Right renal pelvis (tissue), 4 donors: ENCODE measurements at regions not wholly inside any gene's neighbourhood (a gene's known extent, or its start where the extent isn't known, plus 50 kb on each side); places are given as distances from the start of the nearest gene placed in this dataset.
"Not testable (repeated sequence)": the region's sequence is repeated elsewhere in the genome, so short reads cannot be mapped to it uniquely, and the experiment has no call there.

Experiments
- DNase-seq, 4 donors: peaks; one replicate each; pipeline ENCODE4 v3.0.0-alpha.2; 2013; ENCODE audit warnings: low read depth in 4 of 4, low spot score in 3 of 4, missing footprints in 1 of 4

DNA sequence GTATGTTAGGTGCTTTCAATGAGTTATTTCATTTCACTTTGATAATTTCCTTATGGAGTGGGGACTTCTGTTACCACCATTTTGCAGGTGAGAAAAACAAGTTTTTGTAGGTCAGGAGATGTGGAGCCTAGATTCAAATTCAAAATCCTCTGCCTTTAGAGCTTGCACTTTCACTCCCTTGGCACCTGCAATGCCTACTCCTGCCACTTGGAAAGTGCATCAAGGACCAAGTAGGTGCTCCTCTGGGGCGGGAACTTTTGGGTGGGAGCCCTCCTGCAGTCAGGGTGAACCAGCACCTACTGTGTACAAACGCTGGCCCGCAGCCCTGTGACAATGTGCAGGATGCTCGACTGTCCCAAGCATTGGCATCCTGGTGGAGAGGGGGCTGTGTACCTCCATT, 199.0 kb downstream of the EMX2 start:
- DNase-seq, result no peak

DNA sequence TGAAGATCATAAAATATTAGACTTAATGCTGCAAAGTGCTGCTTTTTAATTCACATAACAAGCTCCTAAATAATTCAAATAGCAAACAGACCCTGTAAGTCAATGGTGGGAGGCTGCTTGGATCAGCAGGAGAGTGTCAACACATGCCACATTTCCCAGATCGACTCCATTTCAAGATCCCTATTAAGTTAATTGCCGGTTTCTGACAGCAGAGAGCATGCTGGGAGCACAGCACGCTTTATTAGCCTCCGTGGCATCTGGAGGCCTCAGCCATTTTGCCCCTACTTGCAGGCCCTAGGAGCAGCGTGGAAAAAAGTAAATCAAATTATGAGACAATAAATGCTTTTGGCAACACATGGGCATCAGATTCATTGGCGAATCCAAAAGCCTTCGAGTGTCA, 201.0 kb downstream of the EMX2 start:
- DNase-seq, result no peak

DNA sequence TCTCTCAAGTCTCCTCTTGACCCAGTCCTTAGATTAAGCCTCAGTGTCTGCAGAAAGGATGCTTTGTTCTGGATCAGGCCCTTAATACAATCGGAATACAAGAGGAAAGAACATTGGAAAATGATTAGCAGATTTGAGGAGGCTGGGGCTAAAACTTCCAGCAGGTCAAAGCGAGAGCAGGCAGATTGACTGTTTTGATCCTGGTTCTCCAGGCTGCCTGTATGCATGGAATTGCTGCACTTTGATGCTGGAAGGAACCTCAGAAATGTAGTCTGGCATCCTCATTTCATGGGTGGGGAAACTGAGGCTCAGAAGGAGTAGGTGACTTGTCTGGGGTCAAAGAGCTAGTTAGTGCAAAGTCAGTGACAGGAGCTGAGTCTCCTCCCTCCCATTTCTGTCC, 202.8 kb downstream of the EMX2 start:
- no peak for DNase-seq

DNA sequence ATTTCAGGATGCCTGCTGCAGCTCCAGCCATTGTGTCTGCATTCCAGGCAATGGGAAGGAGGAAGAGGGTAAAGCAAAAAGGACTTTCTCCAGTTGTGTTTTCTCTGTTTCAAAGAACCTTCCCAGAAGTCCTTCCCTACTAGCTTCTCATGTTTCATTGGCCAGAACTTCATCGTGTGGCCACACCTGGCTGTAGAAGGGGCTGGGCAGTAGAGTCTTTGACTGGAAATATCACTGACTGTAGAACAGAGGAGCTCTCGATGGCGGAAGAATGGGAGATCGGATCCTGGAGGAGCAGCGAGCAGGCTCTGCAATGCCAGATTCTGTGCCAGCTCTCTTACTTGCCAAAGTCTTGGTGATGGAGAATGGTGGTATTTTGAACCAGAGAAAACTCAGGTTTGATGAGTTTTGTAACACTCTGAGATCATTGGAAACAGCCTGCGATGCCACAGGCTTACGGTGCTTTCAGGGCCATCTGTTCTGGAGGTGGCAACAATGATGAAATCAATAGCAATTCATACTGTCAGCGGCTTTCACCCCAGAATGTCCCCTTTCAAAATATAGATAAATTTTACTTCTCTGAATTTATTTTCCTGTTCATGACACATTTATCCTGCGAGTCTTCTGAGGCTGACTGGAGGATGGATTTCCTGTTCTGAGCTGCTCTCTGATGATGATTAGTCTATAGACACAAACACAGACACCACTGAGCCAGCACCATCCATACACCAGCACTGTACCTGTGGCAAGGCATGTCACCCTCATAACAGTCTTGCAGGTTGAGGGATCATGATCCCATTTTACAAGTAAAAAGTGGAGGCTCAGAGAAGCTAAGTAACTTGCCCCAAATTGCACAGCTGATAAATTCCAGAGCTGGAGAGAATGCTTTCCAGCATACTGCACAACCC, 204.2 kb downstream of the EMX2 start:
- DNase-seq, result no peak

GRCh38 chr10:117747636-117748035, 205.1 kb downstream of the EMX2 start:
- no peak for DNase-seq

GRCh38 chr10:117748058-117748457, 205.5 kb downstream of the EMX2 start:
- DNase-seq, result no peak

GRCh38 chr10:117750616-117751015, 208.1 kb downstream of the EMX2 start:
- no peak for DNase-seq

DNA sequence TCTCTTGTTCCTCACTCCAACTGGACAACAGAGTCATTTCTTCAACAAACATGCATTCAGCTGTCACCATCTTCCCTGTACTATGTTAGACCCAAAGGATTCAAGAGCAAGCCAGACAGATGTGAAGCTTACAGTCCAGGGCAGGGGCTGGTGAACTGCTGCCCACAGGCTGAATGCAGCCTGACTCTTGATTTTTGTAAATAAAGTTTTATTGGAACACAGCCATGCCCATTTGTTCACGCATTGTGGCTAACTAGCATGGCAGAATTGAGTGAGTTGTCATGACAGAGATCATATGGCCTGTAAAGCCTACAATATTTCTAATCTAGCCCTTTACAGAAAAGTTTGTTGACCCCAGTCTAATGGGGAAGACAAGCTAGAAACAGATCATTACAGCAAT, 208.7 kb downstream of the EMX2 start:
- DNase-seq, result no peak

GRCh38 chr10:117752103-117752502, 209.6 kb downstream of the EMX2 start:
- no peak for DNase-seq

DNA sequence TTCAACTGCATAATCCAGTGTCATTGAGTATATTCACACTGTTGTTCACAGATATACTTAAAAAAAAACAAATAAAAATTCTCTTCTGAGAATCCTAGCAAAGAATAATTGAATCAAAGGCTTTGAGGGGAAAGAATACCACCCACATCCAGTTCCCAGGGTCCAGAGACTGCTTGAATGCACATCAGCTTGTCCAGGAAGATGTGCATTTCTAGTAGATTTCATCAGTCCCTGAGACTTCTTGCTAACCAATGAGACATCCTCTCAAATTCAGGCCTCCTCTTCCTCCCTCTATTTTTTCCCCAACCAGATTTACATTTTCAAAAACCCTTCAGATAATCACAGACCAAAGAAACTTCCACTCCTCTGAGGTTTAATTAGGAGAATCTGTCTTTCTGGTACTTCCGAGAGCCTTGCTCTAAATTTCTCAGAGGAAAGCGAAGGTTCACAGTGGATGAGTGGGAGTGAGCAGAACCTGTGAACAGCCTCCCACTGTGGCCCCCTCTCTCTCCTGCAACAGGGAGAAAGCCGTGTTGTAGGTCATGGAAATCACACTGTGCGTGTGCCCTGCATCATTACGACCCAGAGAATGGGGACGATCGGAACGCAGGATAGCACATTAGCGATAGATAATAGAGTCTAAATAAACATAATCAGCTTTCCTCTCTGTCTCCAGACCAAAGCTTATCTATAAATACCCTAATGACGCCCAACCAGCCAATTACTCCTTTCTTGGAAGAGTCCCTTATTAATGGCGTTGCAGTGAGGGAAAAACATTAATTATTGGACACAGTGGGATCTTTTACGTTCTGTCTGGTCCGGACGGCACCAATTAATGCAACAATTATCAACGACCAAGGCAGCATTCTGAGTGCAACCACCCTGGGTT, 212.5 kb downstream of the EMX2 start:
- no peak for DNase-seq

GRCh38 chr10:117755659-117756014, 213.1 kb downstream of the EMX2 start:
- DNase-seq, result no peak

DNA sequence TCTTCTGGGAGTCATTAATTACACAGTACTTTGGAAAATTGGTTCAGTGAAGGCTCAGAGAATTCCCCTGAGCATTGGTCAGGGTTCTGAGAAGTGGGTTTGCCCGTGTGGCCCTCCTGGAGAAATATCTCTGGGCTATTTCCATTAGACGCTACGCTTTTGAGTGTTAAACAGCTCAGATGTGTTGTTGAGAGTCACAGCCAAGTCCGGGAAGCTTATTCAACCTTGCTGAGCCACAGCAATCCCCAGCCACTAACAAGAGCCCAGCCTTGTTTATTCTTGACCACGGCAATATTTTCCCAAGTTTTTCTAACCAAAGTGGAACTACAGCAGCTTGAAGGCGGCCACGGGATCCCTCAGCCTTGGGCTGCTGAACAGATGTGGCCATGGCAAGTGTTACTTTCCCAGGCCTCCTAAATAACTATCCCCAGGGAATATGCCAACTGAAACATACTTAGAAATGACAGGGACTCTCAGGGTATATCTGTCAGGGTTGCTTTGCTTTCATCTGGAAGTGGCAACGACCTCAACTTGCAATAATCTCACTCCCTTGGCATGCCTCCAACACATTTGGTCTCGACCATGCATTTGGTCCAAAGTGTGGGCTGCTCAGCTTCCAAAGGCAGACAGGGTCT, 214.7 kb downstream of the EMX2 start:
- no peak for DNase-seq

DNA sequence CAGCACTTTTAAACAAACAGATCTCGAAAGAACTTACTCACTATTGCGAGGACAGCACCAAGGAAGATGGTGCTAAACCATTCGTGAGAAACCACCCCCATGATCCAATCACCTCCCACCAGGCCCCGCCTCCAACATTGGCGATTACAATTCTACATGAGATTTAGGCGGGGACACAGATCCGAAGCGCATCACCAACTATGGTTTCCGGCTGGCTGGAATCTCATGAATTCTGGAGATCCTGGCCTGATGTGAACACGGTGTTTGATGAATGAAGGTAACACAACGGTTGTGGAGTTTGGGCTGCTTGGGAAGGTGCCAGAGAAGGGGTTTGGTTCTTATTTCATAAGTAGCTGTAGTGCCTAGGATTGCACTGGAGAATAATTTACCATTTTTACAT, 216.7 kb downstream of the EMX2 start:
- DNase-seq, result no peak

GRCh38 chr10:117761695-117762094, 219.1 kb downstream of the EMX2 start:
- DNase-seq, result no peak

- no peak for DNase-seq
These were observed 219.7 kb downstream of the EMX2 start for GRCh38 chr10:117762126-117762818.

DNA sequence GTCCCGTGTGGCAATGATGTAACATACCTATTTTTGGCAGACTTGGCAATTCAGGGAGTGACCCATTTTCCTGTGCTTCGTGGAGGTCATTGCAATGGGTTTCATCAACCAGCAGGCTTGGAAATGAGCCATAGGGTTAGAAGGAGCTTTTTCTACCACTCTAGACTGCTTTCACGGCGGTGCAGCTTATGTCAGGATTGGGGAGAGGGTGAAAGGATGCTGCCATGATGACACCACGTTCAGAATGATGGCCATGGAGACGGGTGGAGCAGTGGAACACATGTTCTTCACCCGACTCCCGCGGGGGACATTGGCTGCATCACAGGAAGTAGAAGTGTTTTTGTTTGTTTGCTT, 220.2 kb downstream of the EMX2 start:
- DNase-seq, result no peak

- no peak for DNase-seq
These were observed 221.0 kb downstream of the EMX2 start for GRCh38 chr10:117763528-117763927.

GRCh38 chr10:117768333-117769042, 225.9 kb downstream of the EMX2 start:
- DNase-seq, result no peak

DNA sequence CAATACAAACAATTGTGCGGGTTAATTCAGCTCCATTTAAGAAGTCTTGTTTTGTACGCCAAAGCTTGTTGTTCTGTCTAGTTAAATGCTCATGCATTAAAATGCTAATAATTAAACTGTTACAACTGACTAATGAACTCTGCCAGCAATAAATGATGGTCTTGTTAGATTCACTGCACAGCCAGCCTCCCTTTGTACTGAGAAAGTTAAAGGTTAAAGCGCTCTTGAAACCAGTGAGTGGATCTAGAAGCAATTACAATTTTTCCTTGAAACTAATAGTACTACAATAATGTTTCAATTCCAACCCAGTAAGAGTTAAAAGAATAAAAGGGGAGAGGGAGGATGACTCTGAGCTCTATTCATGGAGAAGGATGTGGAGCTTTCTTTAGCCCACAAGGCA, 233.0 kb downstream of the EMX2 start:
- DNase-seq, result no peak

GRCh38 chr10:117777222-117777621, 234.7 kb downstream of the EMX2 start:
- not testable (repeated sequence) for DNase-seq
